Midbrain (tissue), 1 donor: ENCODE measurements at regions not wholly inside any gene's neighbourhood (a gene's known extent, or its start where the extent isn't known, plus 50 kb on each side); places are given as distances from the start of the nearest gene placed in this dataset.
"Not testable (repeated sequence)": the region's sequence is repeated elsewhere in the genome, so short reads cannot be mapped to it uniquely, and the experiment has no call there.

Experiments
- DNase-seq: peaks from one replicate; lab custom pipeline; 2025; lab: John Stamatoyannopoulos, UW

DNA sequence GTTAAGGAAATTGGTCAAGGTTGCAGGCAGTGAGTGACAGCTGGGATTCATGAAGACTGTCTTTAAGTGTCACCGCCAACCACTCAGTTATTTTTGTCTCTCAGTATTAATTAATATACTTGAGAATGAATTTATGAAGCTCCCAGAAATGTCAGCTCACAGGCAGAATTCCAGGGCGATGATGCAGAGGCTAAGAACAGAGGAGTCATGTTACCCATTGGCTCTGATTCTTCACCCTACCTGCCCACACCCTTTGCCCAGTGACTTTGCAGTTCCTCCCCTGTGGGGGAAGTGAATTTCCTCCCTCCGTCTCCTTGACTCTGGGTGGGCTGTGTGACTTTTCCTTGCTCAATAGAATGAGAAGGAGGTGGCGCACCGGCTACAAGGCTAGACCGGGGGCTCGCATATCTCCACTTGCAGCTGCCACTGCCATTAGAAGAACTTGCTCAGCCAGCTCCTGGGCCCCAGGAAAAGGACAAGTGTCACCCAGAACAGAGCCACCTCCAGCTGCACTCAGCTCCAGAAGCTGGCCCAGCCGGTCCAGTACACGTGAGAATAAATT is 157.1 kb upstream of the PRKCQ start:
- DNase-seq, result no peak

DNA sequence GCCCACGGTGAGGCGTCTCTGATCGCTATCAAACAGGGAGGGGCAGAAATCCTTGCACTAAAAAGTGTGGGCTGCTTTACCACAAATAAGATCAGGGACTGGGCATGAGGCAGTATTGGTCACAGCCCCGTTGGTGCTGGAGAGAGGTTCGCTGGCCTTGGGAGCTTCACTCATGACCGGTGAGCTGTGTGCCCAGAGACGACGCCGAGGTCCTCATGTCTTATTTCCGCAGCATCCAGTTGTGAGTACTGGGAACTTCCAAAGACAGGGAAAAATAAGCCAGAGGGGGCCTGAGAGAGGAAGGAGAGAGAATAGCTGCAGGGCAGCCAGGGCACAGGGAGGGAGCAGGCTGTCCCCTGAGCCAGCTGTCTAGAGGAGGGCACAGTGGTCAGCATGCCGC is 154.2 kb upstream of the PRKCQ start:
- DNase-seq, result no peak

DNA sequence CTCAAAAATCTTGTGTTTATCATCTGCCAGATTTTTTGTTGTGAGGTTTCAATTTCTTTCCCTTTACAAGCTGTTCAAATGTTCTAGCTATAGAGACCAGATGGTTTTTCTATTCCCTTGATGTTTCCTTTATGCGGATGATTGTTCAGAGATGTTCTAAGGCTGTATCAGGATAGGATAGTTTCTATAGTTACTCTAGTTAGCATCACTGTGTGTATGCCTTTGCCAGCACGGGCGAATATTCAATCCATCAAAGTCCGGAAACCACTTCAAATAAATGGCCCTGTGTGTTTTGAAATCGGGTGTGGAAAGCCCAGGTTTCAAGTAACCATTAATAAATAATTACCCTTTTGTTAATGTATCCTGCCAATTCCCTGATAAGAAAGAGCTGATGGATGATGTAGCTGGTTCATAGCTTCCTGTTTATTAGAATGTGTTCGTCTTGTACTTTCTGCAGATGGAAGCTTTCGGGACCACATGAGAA is 149.8 kb upstream of the PRKCQ start:
- no peak for DNase-seq

DNA sequence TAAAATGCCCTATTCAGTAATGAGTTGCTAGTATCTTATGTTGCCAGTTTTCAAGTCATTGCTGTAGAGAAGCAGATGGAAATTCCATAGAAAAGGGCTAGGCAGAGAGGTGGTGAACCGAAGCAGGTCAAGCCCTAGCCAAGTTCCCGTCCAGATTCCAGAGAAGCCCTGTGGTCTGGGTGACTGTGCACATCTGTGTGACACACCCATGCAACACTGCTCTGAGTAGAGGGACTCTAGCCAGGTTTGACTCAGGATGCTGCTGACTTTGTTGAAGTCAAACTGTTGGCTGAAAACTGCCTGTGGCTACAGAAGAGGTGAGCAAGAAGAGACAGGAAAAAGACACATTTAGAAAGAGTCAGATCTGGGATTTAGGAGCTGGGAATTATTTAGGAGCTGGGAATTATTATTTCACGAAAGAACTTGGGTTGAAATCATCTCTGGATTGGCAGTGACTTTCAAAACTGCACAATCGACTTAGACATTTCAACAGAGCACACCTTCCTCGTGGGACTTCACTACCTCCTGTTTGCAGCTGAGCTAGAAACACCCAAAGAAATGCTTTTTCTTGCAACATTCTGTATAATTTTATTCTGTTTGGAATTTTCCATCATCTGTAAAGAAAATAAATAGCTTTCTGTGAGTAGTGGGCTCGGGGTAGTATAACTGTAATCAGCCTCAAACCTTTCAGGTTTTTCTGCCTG is 149.1 kb upstream of the PRKCQ start:
- no peak for DNase-seq

DNA sequence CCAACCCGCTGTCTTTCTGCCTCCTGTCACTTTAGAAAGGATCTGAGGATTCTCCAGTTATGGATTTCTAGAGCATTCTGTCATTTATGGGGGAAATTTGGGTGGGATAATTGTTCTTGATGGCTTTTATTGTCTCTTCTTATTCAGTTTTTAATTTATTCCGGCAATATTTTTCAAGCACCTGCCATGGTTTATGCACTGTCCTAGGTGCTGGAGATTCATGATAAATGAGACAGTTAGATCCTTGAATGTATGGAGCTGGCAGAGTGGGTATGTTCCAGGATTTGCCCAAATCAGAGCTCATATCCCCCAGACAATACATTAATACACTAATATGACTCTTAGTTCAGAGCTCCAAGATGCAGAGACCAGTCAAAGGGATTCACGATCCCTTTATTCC is 146.8 kb upstream of the PRKCQ start:
- no peak for DNase-seq

DNA sequence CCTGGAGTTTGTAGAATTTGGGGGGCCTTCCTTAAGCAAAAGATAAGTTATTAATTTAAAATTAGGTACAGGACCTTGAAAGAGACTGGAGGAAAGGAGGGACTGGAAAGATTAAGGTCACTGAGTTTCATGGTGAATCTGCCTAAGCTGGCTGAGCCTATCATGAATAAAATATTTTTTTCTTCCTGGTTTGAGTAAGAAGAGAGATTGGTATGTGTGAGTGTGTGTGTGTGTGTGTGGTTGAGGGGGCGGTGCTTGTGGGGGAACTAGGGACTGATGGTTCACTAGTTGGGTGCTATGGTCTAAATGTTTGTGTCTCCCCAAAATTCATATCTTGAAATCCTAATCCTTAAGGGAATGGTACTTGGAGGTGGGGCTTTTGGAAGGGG is 142.5 kb upstream of the PRKCQ start:
- DNase-seq, result no peak

DNA sequence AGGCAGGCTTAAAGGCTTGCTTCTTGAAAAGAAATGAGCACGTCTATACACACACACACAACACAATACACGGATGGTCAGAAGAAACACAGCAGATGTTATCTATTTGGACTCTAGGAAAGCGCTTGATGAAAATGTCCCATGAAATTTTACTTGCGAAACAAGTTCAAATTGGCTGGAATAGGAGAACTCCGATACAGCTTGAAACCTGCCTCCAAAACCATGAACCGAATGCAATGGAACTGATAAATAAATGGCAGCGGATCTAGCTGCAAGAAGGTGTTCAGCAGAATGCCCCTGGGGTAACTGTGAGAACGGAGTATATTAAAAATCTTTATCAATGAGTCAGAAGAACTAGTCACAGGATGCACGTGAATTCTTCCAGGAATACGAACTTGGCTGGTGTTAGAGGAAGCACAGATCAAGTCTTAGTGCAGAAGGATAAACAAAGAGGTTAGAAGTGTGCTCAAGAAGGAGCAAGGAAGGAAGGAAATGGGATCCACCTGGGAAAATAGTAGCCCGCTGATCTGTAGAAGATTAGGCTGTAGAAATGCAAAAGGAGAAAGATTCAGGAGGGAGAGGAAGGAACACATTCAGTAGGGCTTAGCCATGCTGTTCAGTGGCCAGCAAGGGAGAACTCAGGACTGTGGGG is 142.0 kb upstream of the PRKCQ start:
- DNase-seq, result no peak

DNA sequence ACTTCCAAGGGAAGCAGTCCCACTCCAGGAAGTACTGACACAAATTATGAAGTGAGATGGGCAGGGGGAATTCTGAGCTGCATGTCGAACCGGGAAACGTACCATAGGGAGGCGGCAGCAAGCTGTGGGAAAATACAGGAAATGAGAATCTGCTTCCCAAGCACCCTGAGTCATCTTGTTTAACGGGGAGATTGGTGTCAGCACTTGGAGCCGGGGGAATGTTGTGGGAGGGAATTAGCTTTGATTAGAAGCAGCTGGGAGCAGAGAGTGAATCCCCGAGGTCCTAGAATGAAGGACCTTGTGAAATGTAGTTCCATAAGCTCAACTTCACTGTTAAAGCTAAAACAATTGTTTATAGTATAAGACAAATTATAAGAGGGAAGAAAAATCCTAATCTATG is 141.4 kb upstream of the PRKCQ start:
- DNase-seq, result no peak

DNA sequence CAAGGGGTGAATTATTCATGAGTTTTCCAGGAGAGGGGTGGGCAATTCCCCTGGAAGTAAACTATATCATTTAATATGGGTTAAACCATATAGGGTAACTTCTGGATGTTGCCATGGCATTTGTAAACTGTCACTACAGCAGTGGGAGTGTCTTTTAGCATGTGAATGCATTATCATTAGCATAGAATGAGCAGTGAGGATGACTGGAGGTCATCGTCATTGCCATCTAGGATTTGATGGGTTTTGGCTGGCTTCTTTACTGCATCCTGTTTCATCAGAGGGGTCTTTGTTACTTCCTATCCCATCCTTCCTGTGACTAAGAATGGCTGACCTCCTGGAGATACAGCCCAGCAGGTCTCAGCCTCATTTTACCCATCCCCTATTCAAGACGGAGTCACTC is 139.5 kb upstream of the PRKCQ start:
- no peak for DNase-seq

DNA sequence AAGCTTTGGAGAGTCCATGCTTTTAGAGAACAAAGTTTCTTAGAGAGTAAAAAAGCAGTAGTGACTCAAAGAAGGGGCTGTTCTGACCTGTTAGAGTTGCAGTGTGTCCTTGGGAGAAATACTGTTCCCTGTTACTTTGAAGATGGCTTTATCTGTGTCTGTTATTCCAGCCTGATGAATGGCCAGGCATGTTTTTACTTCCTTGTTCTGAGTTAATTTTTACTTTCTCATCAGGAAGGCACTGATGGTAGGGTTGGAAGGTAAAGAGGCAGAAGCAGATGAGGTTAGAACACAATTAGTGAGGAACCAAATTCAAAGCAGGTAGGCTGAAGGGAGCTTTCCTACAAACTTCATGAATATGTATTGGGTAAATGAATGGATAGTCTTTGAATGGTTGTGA is 138.5 kb upstream of the PRKCQ start:
- no peak for DNase-seq

DNA sequence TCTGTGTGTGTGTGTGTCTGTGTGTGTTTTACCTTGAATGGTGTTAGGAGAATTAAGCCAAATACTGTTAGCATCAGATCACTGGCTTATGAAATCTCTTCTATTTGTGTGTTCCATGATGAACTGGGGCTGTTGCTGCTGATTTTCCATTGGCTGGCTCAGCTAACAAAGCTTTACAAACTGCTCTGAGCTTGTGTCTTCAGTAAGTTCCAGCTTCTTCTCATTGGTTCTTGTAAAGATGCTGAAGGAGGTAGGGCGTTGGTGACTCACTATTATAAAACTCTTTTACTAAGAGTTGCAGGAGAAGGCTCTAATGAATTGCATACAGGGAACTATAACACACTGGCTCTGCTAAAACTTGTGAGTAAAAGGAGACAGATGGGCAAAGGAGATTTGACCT is 136.4 kb upstream of the PRKCQ start:
- no peak for DNase-seq

DNA sequence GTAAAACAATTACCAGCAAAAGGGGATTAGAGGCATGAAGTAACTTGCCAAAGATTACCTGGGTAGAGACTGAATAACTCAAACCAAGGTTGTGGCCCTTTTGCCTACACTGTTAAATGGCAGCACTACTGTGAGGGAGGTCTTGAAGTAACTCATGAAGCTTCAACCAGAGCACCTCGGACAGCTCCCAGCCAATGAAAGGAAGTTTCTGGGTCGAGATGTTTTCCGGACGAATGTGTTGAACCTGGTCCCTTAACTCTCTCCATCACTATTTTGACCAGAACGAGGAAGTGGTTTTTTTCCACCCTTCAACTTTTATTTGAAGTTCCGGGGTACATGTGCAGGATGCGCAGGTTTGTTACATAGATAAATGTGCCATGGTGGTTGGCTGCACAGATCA is 133.6 kb upstream of the PRKCQ start:
- DNase-seq, result no peak

DNA sequence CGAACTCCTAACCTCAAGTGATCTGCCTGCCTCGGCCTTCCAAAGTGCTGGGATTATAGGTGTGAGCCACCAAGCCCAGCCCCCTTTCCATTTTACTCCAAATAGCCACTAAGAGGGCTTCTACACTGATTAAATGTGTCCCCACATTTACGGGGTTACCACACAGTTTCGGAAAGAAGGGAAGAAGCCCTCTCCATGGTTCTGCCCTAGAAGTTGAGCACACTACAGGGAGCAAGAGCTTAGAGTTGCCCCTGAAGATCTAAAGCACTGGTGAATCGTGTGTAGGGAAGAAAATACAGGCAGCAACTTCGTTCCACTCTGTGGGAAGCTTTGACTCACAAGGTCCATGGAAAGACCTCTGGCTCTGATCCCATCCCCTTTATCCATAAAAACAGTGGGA is 133.0 kb upstream of the PRKCQ start:
- DNase-seq, result no peak

DNA sequence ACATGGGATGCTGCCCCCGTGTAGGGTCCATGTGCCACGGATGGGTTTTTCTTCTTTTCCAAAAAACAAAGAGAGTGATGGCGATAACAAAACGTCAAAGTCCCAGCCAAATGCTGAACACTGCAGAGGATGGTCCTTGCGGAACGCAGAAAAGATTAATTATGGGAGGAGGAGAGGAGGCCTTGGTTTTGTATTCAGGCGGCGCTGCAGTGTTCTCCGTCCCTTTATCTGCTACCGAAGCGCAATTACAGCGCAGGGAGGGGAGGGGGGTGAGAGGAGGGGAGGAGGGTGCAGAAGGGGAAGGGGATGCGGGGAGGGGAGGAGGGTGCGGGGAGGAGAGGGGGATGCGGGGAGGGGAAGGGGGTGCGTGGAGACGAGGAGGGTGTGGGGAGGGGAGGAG is 131.8 kb upstream of the PRKCQ start:
- no peak for DNase-seq

DNA sequence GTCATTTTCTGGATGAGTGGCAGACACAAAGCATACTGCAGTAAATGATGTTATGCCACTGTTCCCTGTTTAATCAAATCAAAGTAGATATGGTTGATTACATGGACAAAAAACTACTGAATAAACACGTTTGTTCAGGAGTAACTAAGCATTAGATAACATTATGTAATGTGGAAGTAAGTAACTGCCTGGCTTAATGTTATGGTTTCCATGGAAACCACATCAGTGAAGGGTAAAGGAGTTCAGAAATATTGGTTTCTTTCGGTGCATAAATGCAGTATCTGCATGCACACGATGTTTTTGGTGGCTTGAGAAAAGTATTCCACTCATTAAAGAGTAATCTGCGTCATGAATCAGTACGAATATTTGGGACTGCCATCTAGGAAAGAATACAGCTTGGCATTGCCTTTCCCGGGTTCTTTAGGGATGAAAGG is 131.3 kb upstream of the PRKCQ start:
- DNase-seq, result no peak

DNA sequence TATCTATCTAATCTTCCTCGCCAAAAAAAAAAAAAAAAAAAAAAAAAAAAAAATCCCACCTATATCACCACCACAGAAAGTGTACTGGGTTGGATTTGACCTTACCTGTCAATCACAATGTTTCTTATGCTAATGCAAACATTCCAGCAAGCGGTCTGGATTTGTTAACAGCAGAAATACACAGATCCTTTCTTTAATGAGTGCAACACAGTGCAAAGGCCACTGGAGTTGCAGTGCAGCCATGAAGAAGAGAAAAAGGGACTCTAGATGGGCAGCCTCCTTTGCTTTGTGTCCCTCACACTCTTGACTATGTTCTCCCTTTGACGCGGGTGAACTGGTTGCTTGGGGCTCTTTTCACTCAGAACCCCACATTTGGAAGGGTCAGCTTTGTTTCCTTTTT is 127.3 kb upstream of the PRKCQ start:
- DNase-seq, result no peak

DNA sequence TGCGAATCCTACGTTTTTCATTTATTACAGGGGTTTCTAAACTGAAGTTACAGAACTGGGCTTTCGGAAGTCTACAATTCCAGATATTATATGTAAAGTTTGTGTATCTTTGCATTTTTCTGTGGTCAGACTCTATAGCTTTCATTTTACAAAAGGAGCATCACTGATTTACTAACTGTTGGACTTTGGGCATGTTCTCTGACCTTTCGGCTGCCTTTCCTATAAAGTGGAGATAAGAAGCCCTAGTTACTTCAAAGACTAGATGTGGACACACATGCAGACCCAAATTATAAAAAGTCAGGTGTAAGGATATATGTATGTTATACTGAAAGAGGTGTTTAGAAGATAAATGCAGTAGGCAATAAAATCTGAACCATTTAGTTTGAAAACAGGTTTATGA is 126.6 kb upstream of the PRKCQ start:
- DNase-seq, result no peak

DNA sequence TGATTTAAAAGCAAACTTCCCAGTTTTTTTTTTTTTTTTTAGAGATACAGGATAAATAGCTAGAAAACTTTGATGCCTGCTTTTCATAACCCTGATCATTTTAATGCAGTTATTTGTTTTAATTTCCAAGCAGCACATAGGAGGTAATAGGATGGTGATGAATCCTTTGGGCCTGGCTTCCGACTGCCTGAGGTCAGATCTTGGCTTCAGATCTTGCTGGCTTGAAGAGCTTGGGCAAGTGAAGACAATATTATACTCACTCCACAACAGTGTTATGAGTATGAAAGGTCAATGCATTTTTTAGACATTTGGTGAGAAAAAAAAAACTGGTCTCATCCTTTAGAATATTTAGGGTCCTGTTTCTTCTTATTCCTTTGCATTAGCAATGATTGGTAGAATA is 124.8 kb upstream of the PRKCQ start:
- no peak for DNase-seq

DNA sequence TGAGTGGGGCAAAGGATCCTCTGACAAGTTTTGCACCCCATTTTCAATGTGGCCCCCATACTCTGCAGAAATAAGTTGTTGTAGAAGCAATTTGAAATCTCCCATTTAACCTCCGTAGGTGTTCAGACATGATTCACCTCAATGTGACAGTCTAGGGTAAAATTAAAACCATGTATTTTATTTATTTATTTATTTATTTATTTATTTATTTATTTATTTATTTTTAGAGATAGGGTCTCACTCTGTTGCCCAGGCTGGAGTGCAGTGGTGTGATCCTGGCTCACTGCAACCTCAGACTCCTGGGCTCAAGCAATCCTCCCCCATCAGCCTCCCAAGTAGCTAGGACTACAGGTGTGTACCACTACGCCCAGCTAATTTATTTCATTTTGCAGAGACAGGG is 122.8 kb upstream of the PRKCQ start:
- DNase-seq, result not testable (repeated sequence)

DNA sequence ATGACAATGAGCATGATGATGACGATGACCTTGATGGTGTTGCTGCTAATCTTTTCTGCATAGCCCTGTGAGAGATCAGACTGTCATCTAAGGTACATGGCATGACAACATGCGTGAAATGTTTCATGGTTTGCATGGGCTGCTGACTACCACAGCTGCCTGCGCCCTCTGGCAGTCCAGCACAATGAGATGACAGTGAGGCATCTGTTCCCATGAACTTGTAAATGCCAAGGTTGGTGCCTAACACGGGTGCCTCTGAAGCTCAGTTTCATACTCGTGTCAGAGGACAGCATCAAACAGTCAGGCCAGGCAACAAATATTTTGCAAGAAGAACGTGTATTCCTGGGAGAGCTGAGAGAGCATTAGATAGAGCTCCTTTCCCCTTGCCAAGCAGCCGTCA is 122.0 kb upstream of the PRKCQ start:
- DNase-seq, result no peak

DNA sequence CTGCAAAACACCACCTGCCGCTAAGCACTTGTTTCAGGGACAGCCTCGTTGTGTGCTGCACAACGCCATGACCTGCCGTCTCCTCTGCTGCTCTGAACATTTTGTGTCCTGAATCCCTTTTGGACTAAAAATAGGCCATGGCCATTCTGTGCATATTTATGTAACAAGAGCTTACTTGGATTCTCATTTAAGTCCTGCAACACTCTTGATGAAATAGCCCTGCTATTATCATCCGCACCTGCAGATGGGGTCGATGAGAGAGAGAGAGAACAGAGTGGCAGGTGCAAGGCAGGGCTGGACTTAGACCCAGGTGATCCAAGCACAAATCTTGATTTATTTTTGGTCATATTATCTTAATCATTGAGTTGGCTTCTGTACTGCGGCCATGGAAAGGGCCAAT is 121.2 kb upstream of the PRKCQ start:
- no peak for DNase-seq

DNA sequence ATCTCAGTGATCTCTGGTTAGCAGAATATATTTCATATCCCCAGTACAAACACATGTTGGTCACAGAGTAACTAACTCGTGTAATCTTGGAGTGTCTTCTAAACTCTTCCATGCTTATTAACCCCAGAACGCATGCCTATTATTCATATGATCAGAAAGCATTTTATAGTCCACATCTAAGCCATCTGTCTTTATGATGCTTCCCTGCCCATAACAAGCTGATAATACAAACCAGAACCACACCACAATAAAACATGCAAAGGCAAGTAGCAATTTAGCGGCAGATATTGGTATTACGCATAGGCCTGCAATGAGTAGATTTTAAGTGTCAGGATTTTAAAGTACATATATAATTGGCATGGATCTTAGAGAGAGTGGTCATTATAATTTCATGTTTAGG is 120.0 kb upstream of the PRKCQ start:
- no peak for DNase-seq

DNA sequence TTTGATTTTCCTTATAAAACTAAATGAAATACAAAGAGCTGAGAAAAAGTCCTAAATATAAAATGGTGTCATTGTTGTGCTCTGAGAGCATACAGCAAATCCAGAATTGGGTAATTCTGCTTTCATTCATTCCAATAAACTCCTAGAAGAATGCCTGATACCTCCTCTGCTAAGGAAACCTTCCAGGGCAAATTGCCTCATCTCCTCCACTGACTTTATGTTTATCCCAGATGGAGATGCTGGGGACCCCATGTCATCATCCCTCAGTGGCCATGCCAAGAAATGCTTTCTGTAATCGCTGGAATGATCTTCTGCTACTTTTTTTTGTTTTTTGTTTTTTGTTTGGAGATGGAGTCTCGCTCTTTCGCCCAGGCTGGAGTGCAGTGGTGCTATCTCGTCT is 119.3 kb upstream of the PRKCQ start:
- no peak for DNase-seq

DNA sequence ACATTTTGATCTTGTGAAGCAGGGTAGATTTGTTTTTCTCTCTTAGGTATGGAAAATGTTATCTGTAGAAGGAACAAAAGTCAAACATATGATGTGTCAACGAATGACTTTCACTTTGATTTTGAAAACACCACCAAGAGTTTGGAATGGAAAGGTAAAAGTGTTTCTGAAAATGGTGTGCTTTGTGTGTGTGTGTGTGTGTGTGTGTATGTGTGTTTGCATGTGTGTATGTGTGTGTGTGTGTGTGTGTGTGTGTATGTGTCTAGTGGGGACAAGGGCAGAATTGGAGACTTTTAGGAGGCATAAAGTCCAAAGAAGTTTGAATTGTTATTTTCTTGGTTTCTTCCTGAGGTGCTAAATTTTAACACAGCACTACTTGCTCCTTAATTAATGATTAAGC is 115.4 kb upstream of the PRKCQ start:
- DNase-seq, result no peak
